Activated CD4-positive, alpha-beta T cell treated with anti-CD3 and anti-CD28 coated beads, Interleukin-2, Interleukin-4, amounts not matched to agents 100 ng/mL and 50 ng/mL, durations not matched to agents 16 hours and 8 hours (primary cell): ENCODE measurements at regions not wholly inside any gene's neighbourhood (a gene's known extent, or its start where the extent isn't known, plus 50 kb on each side); places are given as distances from the start of the nearest gene placed in this dataset.

ENCODE experiments used
- DNase-seq: peaks from one replicate; pipeline ENCODE4 v3.0.0-alpha.2; 2020; ENCODE audit warnings: low spot score

- DNase-seq, result no peak
Observed at GRCh38 chr10:125398270-125398669, 237.9 kb upstream of the CTBP2 start.

GRCh38 chr10:125397608-125398007 lies 237.2 kb upstream of the CTBP2 start:
- no peak for DNase-seq

GRCh38 chr10:125396676-125397075 lies 236.3 kb upstream of the CTBP2 start:
- DNase-seq, result no peak

DNA sequence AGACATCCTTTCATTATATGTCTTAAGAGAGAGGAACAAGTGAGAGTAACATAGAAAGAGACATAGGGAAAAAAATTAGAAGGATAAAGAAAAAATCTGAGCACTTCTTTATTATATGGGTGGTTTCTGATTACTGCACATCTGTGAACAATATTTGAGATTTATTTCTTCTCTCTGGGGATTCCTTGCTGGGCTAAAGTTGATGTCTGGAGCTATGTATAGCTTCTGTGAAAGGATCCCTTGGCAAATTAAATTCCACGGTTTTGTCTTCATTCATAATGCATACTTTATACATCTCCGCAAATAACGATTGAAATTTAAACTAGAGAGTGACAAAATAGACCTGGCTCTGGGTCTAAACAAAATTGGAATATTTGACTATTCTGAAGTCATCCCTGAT lies 232.2 kb upstream of the CTBP2 start:
- DNase-seq, result no peak

GRCh38 chr10:125392154-125392553 lies 231.8 kb upstream of the CTBP2 start:
- no peak for DNase-seq

- no peak for DNase-seq
Observed at GRCh38 chr10:125389648-125390047, 229.3 kb upstream of the CTBP2 start.

- no peak for DNase-seq
Observed at GRCh38 chr10:125379592-125379991, 219.2 kb upstream of the CTBP2 start.

DNA sequence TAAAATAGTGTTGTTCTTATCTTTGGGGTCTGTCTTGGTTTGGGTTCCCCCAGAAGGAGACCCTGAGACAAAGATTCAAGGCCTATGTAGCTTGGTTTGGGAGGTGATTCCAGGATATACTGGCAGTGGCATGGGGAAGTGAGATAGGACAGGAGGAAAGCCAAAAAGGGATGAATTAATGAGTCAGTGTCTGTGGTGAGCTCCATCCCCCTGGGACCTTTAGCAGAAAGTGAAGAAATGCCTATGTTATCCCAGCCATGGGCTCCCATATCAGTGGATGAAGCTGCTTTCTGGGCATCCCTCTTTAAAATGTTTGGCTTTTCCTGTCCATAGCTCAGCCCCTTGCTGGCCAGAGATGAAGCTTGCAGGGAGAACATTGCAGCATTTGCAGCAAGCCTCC lies 217.0 kb upstream of the CTBP2 start:
- no peak for DNase-seq

GRCh38 chr10:125375210-125375609 lies 214.8 kb upstream of the CTBP2 start:
- no peak for DNase-seq

DNA sequence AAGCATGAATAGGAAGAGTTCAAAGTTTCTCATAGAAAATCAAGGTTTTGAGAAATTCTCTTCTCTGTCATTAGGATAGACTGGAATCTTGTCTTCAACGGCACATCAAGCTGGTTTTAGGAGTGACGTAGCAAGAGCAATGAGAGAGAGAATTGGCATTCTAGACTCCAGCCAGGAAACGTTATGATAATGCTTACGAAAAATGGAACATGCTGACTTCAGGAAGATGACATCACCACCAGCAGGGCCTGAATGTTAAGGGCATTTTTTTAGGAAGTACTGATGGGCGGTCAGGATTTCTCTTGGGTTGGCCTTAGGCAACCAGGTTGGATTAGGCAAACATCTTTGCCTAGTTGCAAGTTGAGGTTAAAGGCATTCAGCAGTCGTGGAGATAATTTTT lies 213.2 kb upstream of the CTBP2 start:
- DNase-seq, result no peak

- no peak for DNase-seq
Observed at GRCh38 chr10:125370578-125370977, 210.2 kb upstream of the CTBP2 start.

DNA sequence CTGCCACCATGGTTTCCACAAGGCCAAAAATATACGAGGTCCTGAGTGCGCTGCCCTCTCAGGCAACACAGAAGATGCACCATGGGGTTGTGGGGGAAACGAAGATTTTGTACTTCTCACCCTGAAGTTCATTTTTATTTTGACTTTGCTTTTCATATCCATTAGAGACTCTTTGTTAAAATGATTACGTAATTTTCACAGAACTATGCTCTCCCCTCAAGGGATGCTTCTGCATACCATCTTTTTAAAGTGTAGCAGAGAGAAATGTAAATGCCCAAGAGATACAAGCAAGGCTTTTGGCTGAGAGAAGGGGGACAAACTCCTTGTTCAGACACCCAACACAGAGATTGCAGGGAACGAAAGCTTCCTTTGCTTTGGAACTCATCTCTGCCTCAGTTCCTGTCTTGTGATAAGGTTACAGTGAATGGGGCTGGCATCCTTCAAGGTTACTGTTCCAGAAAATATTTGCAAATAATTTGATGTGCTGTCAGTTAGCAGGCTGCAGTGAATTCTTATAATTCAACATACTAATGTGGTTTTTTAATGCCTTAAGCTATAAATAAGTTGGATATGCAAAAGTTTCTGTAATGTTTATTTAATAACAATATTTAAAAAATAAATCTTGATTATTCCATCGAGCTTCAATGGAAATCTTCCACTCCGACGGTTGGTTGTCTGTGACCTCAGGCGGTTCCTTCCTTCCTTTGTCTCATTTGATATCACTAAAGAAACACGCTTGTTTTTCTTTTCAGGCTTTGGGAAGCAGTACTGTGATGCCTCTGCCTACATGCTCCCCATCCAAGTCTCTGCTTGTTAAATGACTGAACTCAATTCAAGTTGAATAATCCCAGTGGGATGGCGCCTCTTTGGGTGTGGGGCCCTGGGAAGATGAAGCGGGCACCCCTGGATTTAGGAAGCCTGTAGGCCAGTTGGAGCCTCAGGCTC lies 209.3 kb upstream of the CTBP2 start:
- DNase-seq, result no peak

- no peak for DNase-seq
Observed at GRCh38 chr10:125368146-125368545, 207.8 kb upstream of the CTBP2 start.

GRCh38 chr10:125363791-125364190 lies 203.4 kb upstream of the CTBP2 start:
- no peak for DNase-seq

DNA sequence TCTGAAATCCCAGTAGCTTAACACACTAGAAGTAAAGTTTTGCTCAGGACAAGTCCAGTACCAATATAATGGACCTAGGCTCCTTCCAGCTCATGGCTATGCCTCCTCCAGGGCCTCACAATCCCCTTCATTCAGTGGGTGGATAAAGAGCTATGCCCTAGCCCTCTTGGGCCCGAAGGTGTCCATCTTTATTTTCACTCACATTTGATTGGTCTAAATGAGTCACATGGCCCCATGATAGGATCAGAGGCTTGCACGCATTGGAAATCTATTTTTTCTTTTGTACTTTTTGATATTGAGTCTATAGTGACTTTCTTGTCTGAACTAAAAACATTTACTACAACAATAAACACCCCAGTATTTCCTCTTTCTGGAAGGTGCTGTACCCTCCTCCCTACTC lies 202.6 kb upstream of the CTBP2 start:
- DNase-seq, result no peak

- DNase-seq, result no peak
Observed at GRCh38 chr10:125359401-125359800, 199.0 kb upstream of the CTBP2 start.

- DNase-seq, result no peak
Observed at GRCh38 chr10:125355657-125356056, 195.3 kb upstream of the CTBP2 start.

- no peak for DNase-seq
Observed at GRCh38 chr10:125350519-125350918, 190.2 kb upstream of the CTBP2 start.

GRCh38 chr10:125348536-125348935 lies 188.2 kb upstream of the CTBP2 start:
- DNase-seq, result no peak

DNA sequence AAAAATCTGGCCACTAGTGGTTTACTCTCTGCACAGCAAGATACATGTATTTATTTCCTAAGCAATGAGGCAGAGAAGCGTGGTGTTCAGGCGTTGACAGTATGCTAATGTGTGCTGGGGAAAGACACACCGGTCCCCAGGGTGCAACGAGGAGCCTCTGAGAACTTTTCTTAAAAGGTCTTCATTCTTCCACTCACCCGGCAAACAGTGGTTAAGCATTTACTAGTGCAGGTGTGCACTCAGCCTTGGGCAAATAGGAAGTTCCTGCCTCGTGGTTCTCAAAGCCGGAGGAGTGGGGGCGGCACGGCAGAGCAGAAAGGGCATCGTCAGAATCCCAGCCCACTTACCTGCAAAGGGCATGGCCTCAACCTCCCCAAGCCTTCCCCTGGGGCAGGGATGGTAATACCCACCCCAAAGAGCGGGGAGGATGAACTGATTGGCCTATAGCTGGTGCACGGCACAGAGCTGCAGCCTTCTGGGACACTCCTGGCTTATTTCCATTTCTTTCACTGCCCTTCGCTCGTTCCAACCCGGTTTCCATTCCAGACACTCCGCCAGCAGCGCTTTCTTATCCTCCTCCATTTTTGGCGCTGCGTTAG lies 184.3 kb upstream of the CTBP2 start:
- no peak for DNase-seq

DNA sequence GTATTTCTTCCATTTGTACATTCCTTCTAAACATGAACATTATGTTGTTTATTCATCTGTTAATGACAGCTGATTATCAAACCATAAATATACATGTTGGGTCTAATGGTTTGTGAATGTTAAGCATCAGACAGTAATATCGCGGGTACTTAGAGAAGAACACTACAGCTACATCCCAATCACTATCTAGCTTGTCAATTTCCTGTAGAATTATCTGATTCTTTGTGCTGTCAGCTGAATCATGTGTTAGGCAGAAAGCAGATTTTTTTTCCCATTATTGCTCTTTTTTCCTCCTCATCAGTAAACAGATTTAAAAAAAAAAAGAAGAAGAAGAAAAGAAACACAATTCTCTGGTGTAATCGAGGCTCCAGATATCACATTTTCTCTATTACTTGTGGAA lies 183.6 kb upstream of the CTBP2 start:
- no peak for DNase-seq

DNA sequence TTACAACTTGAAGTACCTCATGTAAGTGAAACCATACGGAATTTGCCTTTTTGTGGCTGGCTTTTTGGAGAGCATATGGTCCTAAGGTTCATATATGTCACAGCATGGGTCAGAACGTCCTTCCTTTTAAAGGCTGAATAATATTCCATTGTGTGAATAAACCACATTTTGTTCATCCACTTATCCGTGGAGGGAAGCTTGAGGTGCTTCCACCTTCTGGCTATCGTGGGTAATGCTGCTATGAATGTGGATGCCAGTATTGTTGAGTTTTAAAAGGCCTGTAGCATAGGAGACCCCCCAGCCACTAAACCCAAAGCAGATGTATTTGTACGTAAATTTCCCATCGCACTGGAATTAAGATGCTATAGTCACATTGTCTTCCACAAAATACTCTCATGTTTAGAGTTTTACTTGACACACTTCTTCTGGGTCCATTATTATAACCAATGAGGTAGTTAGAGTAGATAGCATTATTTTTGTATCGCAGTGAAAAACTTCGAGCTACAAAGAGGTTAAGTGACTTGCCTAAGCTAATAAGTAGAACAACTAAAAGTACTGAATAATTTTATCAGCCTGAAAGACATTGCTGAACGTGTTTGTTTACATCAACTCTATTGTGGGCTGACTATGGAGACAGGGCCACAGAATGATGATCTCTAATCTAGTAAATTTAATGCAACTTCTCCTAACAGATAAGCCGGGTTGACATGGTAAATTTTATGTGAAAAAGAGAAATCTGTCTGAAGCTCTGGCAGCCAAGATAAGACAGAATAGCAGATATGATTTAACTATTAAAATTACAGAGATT lies 183.0 kb upstream of the CTBP2 start:
- DNase-seq, result no peak

- DNase-seq, result no peak
Observed at GRCh38 chr10:125341611-125342010, 181.2 kb upstream of the CTBP2 start.
